Skeletal muscle cell (primary cell): ENCODE measurements at regions not wholly inside any gene's neighbourhood (a gene's known extent, or its start where the extent isn't known, plus 50 kb on each side); places are given as distances from the start of the nearest gene placed in this dataset.
A peak's percentile ranks its signal among the peaks of the same experiment; 100 is the strongest.

Experiments used
- DNase-seq: peaks from one replicate; pipeline ENCODE4 v3.0.0-alpha.2; 2010; ENCODE audit warnings: low read depth
- H3K4me3 ChIP-seq: 2 replicates; pipeline ENCODE4 v1.5.1; 2011; ENCODE audit warnings: low read depth, mild to moderate bottlenecking, control low read depth, low read length, moderate library complexity

DNA sequence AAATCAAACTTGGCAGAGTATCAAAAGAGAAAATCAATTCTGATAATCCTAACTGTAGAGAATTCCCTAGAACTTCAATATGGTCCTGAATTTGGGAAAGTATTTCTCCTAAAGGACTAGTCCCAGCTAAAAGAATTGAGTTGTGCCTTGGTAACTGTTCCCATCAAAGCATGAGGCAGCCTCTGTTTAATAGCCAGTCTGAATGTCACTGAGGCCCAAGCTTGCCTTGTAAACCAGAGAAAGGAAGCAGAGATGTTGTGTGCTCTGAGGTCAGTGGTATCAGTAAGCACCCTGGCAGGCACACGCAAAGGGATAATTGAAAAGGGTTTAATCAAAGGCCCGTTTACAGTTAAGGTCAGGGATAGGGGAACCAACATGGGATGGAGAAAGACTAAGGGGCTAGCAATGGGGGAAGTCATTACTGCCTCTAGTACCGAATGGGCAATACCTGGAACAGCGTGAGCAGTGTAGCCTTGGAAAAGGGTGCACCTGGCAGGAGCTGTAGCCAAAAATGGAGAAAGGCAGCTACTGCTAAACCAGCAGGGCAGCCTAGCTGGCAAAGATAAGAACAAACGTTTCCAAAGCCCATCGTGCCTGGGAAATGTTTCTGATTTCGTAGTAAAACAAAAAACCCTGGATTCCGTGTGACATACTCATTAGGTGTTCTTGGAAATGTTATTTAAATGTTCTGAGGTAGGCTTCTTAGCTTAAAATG is 635.5 kb downstream of the PLPP3 start:
- DNase-seq, result no peak
- H3K4me3 ChIP-seq, result no peak overlapping the region

DNA sequence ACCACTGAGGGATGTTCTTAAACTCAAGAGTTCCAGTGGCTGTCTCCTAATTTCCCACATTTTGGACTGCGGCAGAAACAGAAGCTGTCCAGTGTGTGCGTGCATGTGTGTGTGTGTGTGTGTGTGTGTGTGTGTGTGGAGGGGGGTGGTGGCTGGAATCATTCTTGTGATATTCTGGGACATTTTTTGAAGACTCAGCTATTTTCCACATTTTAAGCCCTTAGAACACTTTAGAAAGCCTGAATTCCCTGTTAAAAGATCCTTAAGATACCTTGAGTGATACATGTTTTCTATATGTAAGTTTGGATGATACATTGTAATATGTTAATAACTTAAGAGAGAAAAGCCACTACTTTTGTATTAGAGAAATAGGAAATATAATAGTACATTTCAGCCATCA is 636.4 kb downstream of the PLPP3 start:
- no peak for DNase-seq
- H3K4me3 ChIP-seq, result no peak overlapping the region

DNA sequence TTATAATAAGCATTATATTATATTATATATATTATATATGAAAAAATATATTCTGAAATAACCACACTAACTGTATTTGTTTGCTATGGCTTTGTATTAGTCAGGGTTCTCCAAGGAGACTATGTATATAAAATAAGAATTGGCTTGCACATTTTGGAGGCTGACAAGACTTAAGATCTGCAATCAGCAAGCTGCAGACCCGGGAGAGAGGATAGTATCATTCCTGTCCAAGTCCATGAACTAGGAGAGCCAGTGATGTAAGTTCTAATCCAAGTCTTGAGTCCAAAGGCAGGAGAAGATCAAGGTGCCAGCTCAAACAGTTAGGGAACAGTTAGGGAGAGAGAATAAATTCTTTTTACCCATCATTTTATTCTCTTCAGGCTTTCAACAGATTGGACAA is 639.5 kb downstream of the PLPP3 start:
- DNase-seq, result no peak
- H3K4me3 ChIP-seq, result no peak overlapping the region

DNA sequence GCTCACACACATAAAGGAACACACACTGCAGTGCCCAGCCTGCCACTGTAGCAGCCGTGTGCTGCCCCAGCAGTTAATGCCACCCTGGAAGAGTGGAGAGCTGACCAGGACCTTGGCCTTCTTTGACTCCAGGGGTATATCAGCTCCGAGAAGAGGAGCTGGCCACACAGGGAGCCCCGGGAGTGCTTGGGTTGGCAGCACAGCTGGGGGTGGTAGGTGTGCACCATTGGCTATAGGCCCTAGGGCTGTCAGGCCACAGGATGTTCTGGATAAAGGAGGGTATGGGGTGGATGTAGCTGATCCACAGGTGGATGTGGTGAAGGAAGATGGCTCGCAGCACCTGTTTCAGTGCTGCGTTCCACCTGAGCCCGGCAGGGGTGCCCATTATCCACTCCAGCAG is 640.5 kb downstream of the PLPP3 start:
- no peak for DNase-seq
- no peak overlapping the region for H3K4me3 ChIP-seq

DNA sequence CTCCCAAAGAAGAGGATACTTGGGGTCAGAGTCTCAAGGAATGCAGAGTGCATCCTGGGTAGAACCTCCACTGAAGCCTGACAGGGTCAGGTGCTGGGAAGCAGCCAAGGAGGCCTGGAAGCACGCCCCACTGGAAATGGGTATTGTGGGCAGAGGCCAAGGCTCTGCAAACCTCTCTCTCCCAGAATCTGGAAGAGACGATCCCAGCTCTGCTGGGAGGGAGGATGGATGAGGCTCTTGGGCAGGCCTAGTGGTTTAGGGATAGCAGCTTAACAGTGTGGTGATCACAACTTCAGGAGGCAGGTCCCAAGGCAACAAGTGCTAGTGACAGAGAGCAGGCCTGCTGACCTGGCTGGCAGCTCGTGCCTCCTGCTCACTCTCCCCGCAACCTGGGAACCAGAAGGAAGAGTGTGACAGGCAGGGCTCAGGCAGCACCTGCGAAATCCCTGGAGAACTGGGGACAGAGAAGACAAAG is 641.0 kb downstream of the PLPP3 start:
- no peak overlapping the region for H3K4me3 ChIP-seq
- DNase-seq, result no peak

DNA sequence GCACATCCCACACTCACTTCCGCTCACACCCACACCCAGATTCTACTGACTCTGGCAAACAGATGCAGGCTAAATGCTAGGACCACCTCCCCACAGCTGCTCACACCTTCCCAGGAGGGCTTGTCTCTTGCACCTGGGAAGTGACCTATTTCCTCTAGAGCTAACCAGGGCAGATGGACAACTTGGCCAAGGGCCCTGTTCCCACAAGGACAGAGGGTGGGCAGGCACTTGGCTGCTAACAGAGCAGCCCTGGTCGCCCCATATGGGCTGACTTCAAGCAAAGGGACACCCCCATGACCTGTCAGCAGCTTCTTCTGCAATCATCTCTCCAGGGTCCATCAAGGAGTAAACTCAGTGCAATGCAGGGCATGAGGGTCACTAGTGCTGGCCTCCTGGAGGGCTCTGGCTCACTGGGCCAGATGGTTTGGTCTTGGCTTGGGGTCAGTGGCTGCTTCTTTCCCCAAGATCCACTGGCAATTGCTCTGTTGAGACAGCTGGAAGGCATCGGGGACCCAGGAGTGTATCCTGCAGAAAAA is 641.5 kb downstream of the PLPP3 start:
- no peak overlapping the region for H3K4me3 ChIP-seq
- DNase-seq, result no peak

DNA sequence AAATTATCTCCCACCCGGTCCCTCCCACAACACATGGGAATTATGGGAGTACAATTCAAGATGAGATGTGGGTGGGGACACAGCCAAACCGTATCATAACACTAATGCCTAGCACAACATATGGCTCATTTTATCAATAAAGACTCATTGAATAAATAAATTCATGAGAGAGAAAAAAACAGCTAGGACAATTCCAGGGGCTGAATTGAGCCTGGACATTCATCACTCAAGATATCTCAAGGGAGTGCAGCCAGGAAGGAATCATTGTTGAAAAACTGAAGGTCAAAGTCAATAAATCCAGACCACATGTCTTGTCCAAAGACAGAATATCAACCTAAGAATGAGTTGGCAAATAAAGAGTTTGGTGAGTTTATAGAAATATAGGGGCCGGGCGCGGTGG is 644.1 kb downstream of the PLPP3 start:
- no peak overlapping the region for H3K4me3 ChIP-seq
- DNase-seq, result no peak

DNA sequence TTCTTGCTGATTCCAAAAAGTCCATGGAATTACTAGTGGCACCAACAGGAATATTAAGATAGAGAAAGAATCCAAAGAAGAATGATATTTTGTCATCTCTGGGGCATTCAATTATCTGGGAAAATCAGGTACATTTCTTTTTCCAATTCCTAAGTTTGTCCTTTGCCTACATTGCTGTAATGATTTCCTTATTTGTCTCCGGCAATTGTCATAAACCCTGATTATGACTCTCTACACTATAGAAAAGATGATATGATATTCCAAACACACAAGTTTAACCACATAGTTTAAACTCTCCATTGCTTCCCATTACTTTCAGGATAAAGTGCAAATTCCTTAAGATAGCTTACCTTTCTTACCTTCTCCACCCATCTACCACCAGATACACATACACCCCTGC is 647.0 kb downstream of the PLPP3 start:
- H3K4me3 ChIP-seq, result no peak overlapping the region
- no peak for DNase-seq

DNA sequence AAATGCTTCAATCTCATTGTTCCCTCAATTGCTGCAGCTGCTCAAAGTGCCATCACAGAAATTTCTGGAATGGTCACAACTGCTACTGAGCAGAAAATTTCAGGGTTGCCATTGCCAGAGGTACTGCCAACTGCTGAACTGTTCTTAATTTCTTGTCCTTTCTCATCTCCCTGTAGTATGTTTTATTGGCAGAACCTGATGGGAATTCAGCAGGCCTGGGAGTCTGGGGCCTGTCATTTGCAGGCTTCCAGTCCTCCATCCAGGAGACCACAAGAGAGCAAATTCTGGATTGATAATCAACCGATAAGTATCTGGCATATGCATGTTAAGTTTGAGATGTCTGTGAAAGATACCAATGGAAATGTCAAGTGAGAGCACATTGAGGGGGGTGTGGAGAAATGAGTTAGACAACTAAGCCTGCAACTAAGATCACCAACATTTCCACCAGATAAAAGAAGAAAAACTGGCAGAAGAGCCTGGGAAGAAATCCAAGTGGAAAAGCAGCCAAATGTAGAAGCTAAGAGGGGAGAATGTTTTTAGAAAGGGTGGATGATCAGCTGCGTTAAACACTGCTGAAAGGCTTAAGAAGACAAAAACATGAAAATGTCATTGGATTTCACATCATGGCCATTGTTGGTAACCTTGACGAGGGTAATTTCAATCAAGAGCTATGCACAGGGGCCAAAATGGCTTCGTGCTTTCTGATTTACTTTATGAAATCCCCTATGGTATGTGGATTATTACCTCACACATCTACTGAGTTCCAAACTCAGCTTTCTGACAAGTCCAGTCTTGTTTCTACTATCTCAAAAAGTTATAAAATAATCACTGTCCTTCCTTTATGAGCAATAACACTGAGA is 648.1 kb downstream of the PLPP3 start:
- no peak overlapping the region for H3K4me3 ChIP-seq
- no peak for DNase-seq

DNA sequence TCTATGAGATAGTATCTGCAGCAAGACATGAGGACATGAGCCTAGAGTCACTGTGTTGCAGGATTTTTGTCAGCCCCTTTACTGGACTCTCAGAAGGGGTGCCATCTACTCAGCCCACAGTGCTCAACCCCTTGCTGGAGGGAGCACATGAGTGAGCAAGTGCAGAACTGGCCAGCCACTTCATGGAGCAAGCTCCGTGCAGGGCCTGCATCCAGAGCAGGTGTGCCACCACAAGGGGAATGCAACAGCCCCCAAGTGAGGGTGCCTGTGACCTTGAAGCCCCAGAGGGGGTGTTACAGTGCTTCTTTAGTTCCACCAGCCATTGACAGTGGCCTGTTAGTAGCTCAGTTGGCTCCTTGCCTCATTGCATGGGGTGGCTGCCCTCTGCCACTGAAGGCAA is 649.7 kb downstream of the PLPP3 start:
- no peak for DNase-seq
- H3K4me3 ChIP-seq, result no peak overlapping the region

DNA sequence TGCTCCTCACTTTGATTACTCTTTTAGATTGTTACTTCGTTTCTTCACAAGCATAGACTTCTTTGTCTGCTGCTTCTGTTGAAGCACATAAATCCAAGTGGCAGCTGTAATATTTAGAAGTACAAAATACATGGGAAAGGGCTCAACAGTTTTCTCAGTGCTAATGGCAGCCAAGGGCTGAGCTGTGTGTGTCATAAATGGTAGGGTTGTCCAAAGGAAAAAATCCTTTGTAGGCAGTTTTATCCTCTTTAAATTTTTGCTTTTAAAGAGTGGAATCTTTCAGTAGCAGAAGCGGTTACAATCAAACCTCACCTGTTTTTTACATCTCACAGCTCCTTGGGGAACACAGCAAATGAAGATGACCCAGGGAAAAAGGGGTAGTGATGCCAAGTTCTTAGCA is 650.8 kb downstream of the PLPP3 start:
- no peak for DNase-seq
- no peak overlapping the region for H3K4me3 ChIP-seq

DNA sequence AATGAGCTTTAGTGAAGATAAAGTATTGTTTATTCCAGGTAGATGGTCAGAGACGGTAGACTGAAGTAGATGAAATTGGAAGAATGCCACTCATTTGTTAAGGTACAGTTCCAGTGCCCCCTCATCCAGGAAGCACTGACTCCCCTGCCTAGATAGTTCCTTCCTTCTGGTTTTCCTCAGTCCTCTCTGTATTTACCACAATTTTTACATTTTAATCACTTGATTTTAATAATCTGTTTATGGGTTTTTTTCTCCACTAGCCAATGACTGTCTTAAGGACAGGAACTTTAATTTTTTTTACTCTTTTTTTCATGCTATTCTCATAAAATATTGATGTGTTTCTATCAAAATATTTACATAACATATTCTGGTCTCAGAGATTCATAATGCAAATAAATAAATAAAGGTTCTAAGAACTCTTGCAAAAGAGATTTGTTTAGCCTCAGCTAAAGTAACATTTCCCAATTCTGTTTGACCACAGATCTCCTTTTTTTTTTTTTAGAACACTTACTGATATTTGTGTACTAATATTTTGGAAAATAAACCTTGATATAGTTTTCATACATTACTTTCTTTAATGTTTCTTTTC is 651.6 kb downstream of the PLPP3 start:
- no peak for DNase-seq
- H3K4me3 ChIP-seq, result no peak overlapping the region

DNA sequence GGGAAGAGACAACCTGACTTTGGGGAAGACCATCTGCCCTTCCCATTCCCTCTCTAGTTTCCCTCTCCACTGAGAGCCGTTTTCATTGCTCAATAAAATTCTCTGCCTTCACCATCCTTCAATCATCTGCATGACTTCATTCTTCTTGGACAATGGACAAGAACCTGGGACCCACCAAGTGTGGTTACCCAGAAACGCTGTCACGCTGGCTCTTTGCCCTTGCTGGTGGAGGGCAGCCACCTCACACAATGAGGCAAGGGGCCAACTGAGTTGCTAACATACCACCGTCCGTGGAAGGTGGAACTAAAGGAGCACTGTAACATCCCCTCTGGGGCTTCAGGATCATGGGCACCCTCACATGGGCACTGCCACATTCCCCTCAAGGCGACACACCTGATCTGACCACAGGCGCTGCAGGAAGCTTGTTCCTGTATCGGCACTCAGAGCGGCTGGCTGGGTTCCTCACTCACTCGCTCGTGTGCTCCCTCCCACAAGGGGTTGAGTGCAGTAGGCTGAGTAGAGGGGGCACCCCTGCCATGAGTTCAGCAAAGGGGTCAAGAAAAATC is 652.4 kb downstream of the PLPP3 start:
- no peak overlapping the region for H3K4me3 ChIP-seq
- DNase-seq, result no peak

DNA sequence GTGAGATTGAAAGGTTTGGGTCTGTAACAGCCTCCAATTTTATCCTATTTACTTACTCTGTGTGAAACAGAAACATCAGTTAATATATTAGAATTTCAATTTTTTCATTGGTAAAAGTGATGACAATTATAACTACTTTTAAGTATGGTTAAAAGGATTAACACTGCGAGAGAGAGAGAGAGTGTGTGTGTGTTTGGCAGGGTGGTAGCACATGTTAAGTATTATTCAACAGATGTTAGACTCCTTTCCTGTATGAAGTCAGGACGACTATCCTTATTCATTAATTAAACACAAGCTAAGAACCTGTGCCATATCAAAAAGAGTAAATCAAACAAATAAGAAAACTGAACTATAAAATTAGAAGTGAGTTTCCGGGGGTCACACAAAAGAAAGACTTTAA is 662.5 kb downstream of the PLPP3 start:
- no peak for DNase-seq
- no peak overlapping the region for H3K4me3 ChIP-seq

DNA sequence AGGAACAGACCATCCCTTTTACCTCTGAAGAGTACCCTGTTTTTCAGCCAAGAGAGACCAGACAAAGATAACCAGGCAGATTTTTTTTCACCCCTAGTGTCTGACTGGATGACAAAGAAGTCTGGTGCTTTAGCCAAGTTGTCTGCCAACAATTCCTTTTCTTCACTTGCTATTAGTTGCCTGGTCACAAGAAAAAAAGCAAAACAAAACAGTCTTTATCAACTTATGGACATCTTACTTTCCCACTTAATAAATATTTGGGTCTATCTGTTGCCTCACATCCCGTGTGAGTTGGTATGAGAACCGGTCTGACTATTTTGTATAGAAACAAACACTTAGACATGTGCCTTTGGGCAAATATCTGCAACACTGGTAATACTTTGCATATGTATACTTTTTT is 662.9 kb downstream of the PLPP3 start:
- H3K4me3 ChIP-seq, result no peak overlapping the region
- no peak for DNase-seq

DNA sequence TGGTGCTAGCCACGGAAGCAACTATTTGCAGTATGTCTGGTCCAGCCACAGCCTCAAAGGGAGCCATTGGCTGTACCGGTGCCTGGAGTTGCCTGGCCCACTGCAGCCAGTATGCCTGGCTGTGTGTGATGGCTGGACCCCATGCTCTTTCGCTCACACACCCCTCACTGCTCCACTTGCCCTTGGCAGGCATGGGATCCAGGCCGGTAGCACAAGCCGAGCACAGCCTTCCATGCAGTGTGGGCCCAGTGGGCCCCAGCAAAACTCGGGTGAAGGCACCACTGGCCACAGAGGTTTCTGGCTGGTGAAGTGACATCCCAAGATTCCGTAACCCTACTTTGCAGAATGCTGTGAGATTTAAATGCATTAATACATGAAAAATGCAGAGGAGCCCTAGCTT is 665.8 kb downstream of the PLPP3 start:
- DNase-seq, result no peak
- no peak overlapping the region for H3K4me3 ChIP-seq

DNA sequence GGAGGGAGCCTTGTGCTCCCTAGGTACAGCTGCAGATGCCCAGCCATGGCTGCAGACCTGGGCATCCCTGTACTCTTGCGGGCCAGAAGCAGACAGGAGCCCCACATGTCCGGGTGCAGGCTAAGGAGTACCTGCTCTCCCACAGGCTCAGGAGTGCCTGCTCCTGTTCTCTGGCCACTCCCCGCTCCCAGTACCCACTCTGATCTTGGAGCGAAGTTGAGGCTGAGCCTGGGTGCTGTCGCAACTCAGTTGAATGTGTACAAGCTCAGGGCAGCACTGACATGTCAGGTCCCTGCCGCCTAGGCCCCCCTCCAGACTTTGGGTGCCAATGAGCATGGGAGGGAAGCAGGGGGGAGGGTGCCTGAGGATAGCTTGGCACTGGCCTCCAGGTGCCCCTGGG is 666.9 kb downstream of the PLPP3 start:
- no peak overlapping the region for H3K4me3 ChIP-seq
- no peak for DNase-seq

DNA sequence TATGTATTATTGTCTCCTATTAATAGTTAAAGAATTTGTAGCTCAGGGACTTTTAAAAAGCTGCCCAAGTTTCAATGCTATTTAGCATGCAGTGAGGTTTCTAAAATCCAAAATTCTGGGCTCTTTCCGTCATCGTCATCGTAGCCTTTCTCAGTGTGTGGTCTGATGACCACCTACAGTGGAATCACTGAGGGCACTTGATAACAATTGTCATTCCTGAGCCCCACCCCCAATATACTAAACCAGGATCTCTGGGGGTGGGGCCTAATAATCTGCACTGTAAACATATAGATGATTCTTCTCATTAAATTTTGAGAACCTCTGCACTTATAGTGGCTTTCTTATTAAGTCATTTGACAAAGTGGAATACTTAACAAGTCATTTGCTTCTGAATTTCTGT is 674.8 kb downstream of the PLPP3 start:
- DNase-seq, result no peak

DNA sequence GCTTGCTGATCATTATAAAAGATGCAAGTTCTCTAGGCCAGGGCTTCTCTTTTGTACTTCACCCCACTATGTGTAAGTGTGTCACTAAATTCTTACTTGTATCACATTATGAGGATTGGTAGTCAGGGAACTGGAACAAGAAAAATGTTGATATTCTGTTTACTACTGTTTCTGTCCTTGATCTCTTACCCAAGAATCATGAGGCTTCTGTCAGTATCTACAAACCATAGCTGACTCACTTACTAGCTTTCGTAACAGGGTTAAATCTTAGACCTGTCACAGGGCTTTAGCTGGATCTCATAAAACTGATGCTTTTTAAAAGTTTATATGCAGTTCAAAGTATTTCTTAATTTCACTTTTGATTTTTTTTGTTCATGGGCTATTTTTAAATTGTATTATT is 681.2 kb downstream of the PLPP3 start:
- no peak overlapping the region for H3K4me3 ChIP-seq
- DNase-seq, result peak; percentile 59

More for the DNA sequence above, 674.8 kb downstream of the PLPP3 start:
- no peak overlapping the region for H3K4me3 ChIP-seq

DNA sequence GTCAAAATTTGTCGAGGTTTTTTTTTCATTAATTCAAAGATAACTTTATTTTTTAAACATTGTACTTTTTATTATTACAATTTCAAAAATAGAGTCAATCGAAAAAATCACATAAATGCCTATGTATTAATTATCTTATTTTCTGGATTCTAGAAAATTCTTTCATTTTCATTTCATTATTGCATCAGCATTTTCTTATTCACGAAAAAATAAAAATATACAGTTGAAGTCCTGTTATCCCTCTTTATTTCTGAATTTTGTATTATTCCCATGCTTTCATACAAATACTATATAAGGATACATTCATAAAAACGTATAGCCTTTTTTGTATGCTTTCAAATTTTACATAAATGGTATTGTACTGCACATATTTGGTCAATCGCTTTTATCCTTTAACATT is 681.0 kb upstream of the USP24 start:
- H3K4me3 ChIP-seq, result no peak overlapping the region
- no peak for DNase-seq
